ENCODE measurements at regions not wholly inside any gene's neighbourhood (a gene's known extent, or its start where the extent isn't known, plus 50 kb on each side); places are given as distances from the start of the nearest gene placed in this dataset.

DNA sequence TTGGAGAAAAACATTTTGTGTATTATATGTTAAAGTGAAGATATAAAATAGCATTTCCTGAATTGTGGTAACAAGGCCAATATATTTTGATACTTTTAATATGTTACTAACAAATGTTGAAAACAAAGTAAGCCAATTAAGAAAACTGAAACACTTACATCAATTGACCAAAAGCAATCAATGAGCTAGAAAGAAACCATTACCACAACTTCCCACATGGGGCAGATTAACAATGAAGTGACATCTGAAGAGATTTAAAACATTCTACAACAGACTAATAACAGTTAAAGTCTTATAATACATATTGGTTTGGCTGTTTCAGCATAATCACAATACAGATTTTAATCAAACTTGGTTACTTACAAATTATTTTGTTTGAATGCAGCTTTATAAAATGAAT, 282.4 kb upstream of the NETO1 start:
- no peak overlapping the region for H3K4me3 ChIP-seq (ENCODE audit: control insufficient read depth, low read depth, low read length)
- TF ChIP-seq CTCF (IDR thresholded peaks at IDR 0.05; ENCODE audit: control insufficient read depth, insufficient read depth, low read depth, low read length, missing control alignments): peak; percentile 4
- no peak for DNase-seq (ENCODE audit: low read depth)

- no peak for DNase-seq (ENCODE audit: low read depth)
- no peak for TF ChIP-seq CTCF (IDR thresholded peaks at IDR 0.05; ENCODE audit: control insufficient read depth, insufficient read depth, low read depth, low read length, missing control alignments)
- no peak overlapping the region for H3K4me3 ChIP-seq (ENCODE audit: control insufficient read depth, low read depth, low read length)
Observed at GRCh38 chr18:73147590-73147989, 279.8 kb upstream of the NETO1 start.

DNA sequence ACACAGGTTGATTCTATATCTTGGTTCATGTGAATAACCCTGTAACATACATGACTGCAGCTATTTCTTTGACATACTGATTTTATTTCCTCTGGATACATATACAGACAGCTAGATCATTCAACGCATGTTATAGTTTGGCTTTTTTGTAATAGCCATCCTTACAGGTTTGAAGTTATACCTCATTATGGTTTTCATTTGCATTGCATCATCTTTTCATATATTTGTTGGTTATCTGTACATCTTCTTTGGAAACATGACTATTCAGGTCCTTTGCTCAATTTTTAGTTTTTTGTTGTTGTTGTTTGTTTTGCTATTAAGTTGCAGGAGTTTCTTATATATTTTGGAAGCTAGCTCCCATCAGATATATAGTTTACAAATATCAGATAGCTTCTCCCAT, 276.2 kb upstream of the NETO1 start:
- no peak for TF ChIP-seq CTCF (IDR thresholded peaks at IDR 0.05; ENCODE audit: control insufficient read depth, insufficient read depth, low read depth, low read length, missing control alignments)
- no peak for DNase-seq (ENCODE audit: low read depth)
- no peak overlapping the region for H3K4me3 ChIP-seq (ENCODE audit: control insufficient read depth, low read depth, low read length)

- DNase-seq (ENCODE audit: low read depth): no peak
- H3K4me3 ChIP-seq (ENCODE audit: control insufficient read depth, low read depth, low read length): no peak overlapping the region
- peak; percentile 33 for TF ChIP-seq CTCF (IDR thresholded peaks at IDR 0.05; ENCODE audit: control insufficient read depth, insufficient read depth, low read depth, low read length, missing control alignments)
Observed at GRCh38 chr18:73136134-73136533, 268.3 kb upstream of the NETO1 start.

DNA sequence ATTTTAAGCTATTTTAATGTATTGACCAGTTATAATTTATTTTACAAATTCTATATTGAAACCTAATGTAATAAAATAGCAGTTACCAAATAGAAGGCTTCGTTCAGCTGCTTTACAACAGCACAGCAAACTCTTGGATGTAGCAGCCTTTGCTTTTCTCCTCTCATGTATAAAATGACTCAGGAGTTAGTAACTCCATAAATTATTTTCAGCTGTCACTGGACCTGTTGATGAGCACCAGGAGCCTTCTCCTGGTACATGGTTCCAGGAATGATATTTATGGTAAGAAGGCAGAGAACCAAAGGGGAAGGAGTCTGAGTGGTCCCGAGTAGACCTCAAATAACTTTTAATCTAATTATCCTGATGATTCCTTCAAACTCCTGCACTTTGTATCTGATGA, 256.4 kb upstream of the NETO1 start:
- H3K4me3 ChIP-seq (ENCODE audit: control insufficient read depth, low read depth, low read length): no peak overlapping the region
- no peak for DNase-seq (ENCODE audit: low read depth)
- TF ChIP-seq CTCF (IDR thresholded peaks at IDR 0.05; ENCODE audit: control insufficient read depth, insufficient read depth, low read depth, low read length, missing control alignments): no peak

GRCh38 chr18:73121207-73121606, 253.4 kb upstream of the NETO1 start:
- no peak for DNase-seq (ENCODE audit: low read depth)
- no peak for TF ChIP-seq CTCF (IDR thresholded peaks at IDR 0.05; ENCODE audit: control insufficient read depth, insufficient read depth, low read depth, low read length, missing control alignments)
- no peak overlapping the region for H3K4me3 ChIP-seq (ENCODE audit: control insufficient read depth, low read depth, low read length)

DNA sequence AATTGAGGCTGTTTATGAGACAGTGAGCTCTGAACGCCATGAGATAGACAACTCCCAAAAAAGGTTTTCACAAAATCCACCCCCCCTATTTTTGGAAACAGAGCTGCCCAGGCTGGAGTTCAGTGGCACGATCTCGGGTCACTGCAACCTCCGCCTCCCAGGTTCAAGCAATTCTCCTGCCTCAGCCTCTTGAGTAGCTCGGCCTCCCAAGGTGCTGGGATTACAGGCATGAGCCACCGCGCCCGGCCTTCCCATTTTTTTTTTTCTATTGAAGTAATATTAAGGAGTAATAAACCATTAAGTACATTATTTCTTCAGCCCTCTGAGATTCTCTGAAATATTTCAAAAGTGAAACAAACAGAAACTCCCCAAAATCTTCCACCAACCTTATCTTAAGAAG, 252.8 kb upstream of the NETO1 start:
- no peak for TF ChIP-seq CTCF (IDR thresholded peaks at IDR 0.05; ENCODE audit: control insufficient read depth, insufficient read depth, low read depth, low read length, missing control alignments)
- no peak overlapping the region for H3K4me3 ChIP-seq (ENCODE audit: control insufficient read depth, low read depth, low read length)
- no peak for DNase-seq (ENCODE audit: low read depth)

All from AG09309 (cell line).